HEK293T (cell line): ENCODE measurements at regions not wholly inside any gene's neighbourhood (a gene's known extent, or its start where the extent isn't known, plus 50 kb on each side); places are given as distances from the start of the nearest gene placed in this dataset.

Source experiments
- CTCF ChIA-PET: fragments of 350-600 bp; formaldehyde crosslinking; extraction: SDS; loops from one replicate; lab custom pipeline; 2021; ENCODE audit warnings: antibody characterized with exemption, inconsistent platforms; lab: Yijun Ruan, JAX
- POLR2A ChIA-PET: fragments of 350-600 bp; formaldehyde crosslinking; extraction: SDS; loops from one replicate; lab custom pipeline; 2020; ENCODE audit warnings: antibody characterized with exemption, inconsistent platforms; lab: Yijun Ruan, JAX
- DNase-seq: peaks from one replicate; pipeline ENCODE4 v3.0.0; 2012; ENCODE audit warnings: mixed read lengths; ENCODE audit errors: extremely low spot score
- ARNT ChIP-seq: fragments of 450-650 bp; IDR thresholded peaks from 2 replicates; pipeline ENCODE4 v1.6.1; 2017; ENCODE audit warnings: mild to moderate bottlenecking
- BHLHE40 ChIP-seq: fragments of 450-650 bp; IDR thresholded peaks from 2 replicates; pipeline ENCODE4 v1.6.1; 2016; ENCODE audit warnings: mild to moderate bottlenecking, moderate library complexity, borderline replicate concordance
- CTBP1 ChIP-seq: fragments of 450-650 bp; IDR thresholded peaks from 2 replicates; pipeline ENCODE4 v1.6.1; 2016; ENCODE audit warnings: borderline replicate concordance
- ELF4 ChIP-seq: fragments of 450-650 bp; IDR thresholded peaks from 2 replicates; pipeline ENCODE4 v1.6.1; 2017; ENCODE audit warnings: antibody characterized with exemption
- FOXA1 ChIP-seq: fragments of 450-650 bp; IDR thresholded peaks from 2 replicates; pipeline ENCODE4 v1.6.1; 2016; ENCODE audit warnings: mild to moderate bottlenecking
- FOXK2 ChIP-seq: fragments of 450-650 bp; IDR thresholded peaks from 2 replicates; pipeline ENCODE4 v1.6.1; 2016; ENCODE audit warnings: mild to moderate bottlenecking
- FOXM1 ChIP-seq: fragments of 450-650 bp; IDR thresholded peaks from 2 replicates; pipeline ENCODE4 v1.6.1; 2017; ENCODE audit warnings: mild to moderate bottlenecking, borderline replicate concordance
- HDGF ChIP-seq: fragments of 450-650 bp; IDR thresholded peaks from 2 replicates; pipeline ENCODE4 v1.6.1; 2017; ENCODE audit warnings: antibody characterized with exemption, borderline replicate concordance
- L3MBTL2 ChIP-seq: fragments of 450-650 bp; conservative IDR thresholded peaks from 2 replicates; pipeline ENCODE4 v1.6.1; 2016; ENCODE audit warnings: mild to moderate bottlenecking
- LEF1 ChIP-seq: fragments of 450-650 bp; IDR thresholded peaks from 2 replicates; pipeline ENCODE4 v1.6.1; 2017; ENCODE audit warnings: mild to moderate bottlenecking, borderline replicate concordance
- NFRKB ChIP-seq: fragments of 450-650 bp; IDR thresholded peaks from 2 replicates; pipeline ENCODE4 v1.6.1; 2016; ENCODE audit warnings: mild to moderate bottlenecking, moderate library complexity
- PKNOX1 ChIP-seq: fragments of 450-650 bp; IDR thresholded peaks from 2 replicates; pipeline ENCODE4 v1.6.1; 2016
- SP1 ChIP-seq: fragments of 450-650 bp; IDR thresholded peaks from 2 replicates; pipeline ENCODE4 v1.6.1; 2017
- SUZ12 ChIP-seq: fragments of 450-650 bp; IDR thresholded peaks from 2 replicates; pipeline ENCODE4 v1.6.1; 2016; ENCODE audit warnings: mild to moderate bottlenecking
- TARDBP ChIP-seq: fragments of 450-650 bp; IDR thresholded peaks from 2 replicates; pipeline ENCODE4 v1.6.1; 2016
- ZNF384 ChIP-seq: fragments of 450-650 bp; IDR thresholded peaks from 2 replicates; pipeline ENCODE4 v1.6.1; 2016

- no peak for DNase-seq
- POLR2A ChIA-PET: no interaction called here
- CTCF ChIA-PET: no interaction called here
- TF ChIP-seq ZNF384 (no peak), BHLHE40 (no peak), PKNOX1 (no peak), LEF1 (no peak), TARDBP (no peak), FOXM1 (no peak)
Observed at GRCh38 chr4:127414951-127415606, 217.7 kb upstream of the INTU start.

- ChIA-PET CTCF (no interaction called here), POLR2A (no interaction called here)
- no peak for DNase-seq
- TF ChIP-seq FOXA1: no peak
- TF ChIP-seq BHLHE40: no peak
- TF ChIP-seq ARNT: no peak
- no peak for TF ChIP-seq FOXK2
- no peak for TF ChIP-seq ELF4
- no peak for TF ChIP-seq FOXM1
- no peak for TF ChIP-seq CTBP1
- no peak for TF ChIP-seq NFRKB
- TF ChIP-seq ZNF384: no peak
- TF ChIP-seq TARDBP: no peak
- no peak for TF ChIP-seq HDGF
- TF ChIP-seq SUZ12: no peak
- no peak for TF ChIP-seq PKNOX1
- no peak for TF ChIP-seq L3MBTL2
- TF ChIP-seq SP1: no peak
Observed at GRCh38 chr4:127416115-127416514, 216.6 kb upstream of the INTU start.

GRCh38 chr4:127417885-127418535 lies 214.7 kb upstream of the INTU start:
- TF ChIP-seq ZNF384: no peak
- no peak for TF ChIP-seq HDGF
- TF ChIP-seq LEF1: no peak
- no peak for TF ChIP-seq CTBP1
- TF ChIP-seq ELF4: no peak
- no peak for TF ChIP-seq SP1
- no peak for TF ChIP-seq PKNOX1
- TF ChIP-seq ARNT: no peak
- no peak for TF ChIP-seq BHLHE40
- TF ChIP-seq FOXA1: no peak
- no peak for TF ChIP-seq SUZ12
- POLR2A ChIA-PET: no interaction called here

GRCh38 chr4:127419431-127419830 lies 213.3 kb upstream of the INTU start:
- TF ChIP-seq FOXK2: no peak
- no peak for TF ChIP-seq TARDBP
- no peak for TF ChIP-seq SUZ12
- no peak for TF ChIP-seq FOXA1
- no peak for TF ChIP-seq SP1
- no peak for TF ChIP-seq HDGF
- TF ChIP-seq L3MBTL2: no peak
- TF ChIP-seq NFRKB: no peak
- TF ChIP-seq FOXM1: no peak
- no peak for TF ChIP-seq PKNOX1
- no peak for TF ChIP-seq ZNF384
- no peak for TF ChIP-seq LEF1
- no peak for TF ChIP-seq ARNT
- no peak for TF ChIP-seq ELF4
- TF ChIP-seq CTBP1: no peak
- TF ChIP-seq BHLHE40: no peak
- DNase-seq: no peak
- CTCF ChIA-PET: no interaction called here
- POLR2A ChIA-PET: no interaction called here

More at GRCh38 chr4:127417885-127418535, 214.7 kb upstream of the INTU start:
- CTCF ChIA-PET: no interaction called here
- no peak for DNase-seq

- TF ChIP-seq ZNF384 (no peak), HDGF (no peak), PKNOX1 (no peak), ARNT (no peak), L3MBTL2 (no peak)
- no peak for DNase-seq
- CTCF ChIA-PET: no interaction called here
- POLR2A ChIA-PET: no interaction called here
Observed at GRCh38 chr4:127421437-127421836, 211.3 kb upstream of the INTU start.
